H1 (cell line): ENCODE measurements at regions not wholly inside any gene's neighbourhood (a gene's known extent, or its start where the extent isn't known, plus 50 kb on each side); places are given as distances from the start of the nearest gene placed in this dataset.

ENCODE experiments used
- CTCF ChIA-PET: fragments of 300-600 bp; sonication (Branson Sonifier 250); formaldehyde crosslinking; loops from one replicate; lab custom pipeline; 2021; ENCODE audit not compliant: partially characterized antibody; lab: Charles Lee
- POLR2A ChIA-PET: fragments of 300-600 bp; sonication (Branson Sonifier 250); formaldehyde crosslinking; loops from one replicate; lab custom pipeline; 2021; ENCODE audit warnings: inconsistent platforms; ENCODE audit not compliant: partially characterized antibody; lab: Charles Lee
- DNase-seq, 2 experiments: peaks; one replicate each; pipeline versions ENCODE4 v3.0.0 to v3.0.0-alpha.2; 2010 to 2022; ENCODE audit warnings: low spot score in 2 of 2, low read depth in 1 of 2, mixed read lengths in 1 of 2
- FAIRE-seq: peaks from 2 replicates; lab custom pipeline; 2011; peaks lifted over from hg19 to GRCh38; lab: Jason Lieb, UNC
- H2AFZ ChIP-seq: 2 replicates; pipeline ENCODE4 v1.8.1; 2012; ENCODE audit warnings: low read length, inconsistent platforms
- H2AK5ac ChIP-seq: 2 replicates; pipeline ENCODE4 v1.6.1; 2013; ENCODE audit warnings: low read depth, low read length
- H2BK120ac ChIP-seq: replicated peaks from 2 replicates; pipeline ENCODE3; 2013; ENCODE audit warnings: low read depth, low read length, inconsistent platforms
- H2BK12ac ChIP-seq: 2 replicates; pipeline ENCODE4 v1.6.1; 2013; ENCODE audit warnings: low read depth, low read length
- H2BK15ac ChIP-seq: 2 replicates; pipeline ENCODE4 v1.6.1; 2013; ENCODE audit warnings: low read length
- H2BK20ac ChIP-seq: 2 replicates; pipeline ENCODE4 v1.6.1; 2013; ENCODE audit warnings: low read length
- H2BK5ac ChIP-seq: 2 replicates; pipeline ENCODE4 v1.6.1; 2013; ENCODE audit warnings: low read depth, low read length
- H3K14ac ChIP-seq: 2 replicates; pipeline ENCODE4 v1.6.1; 2013; ENCODE audit warnings: inconsistent platforms; ENCODE audit not compliant: insufficient read length
- H3K18ac ChIP-seq: 2 replicates; pipeline ENCODE4 v1.6.1; 2013; ENCODE audit warnings: low read length; ENCODE audit errors: extremely low read depth
- H3K23ac ChIP-seq: 2 replicates; pipeline ENCODE4 v1.6.1; 2013; ENCODE audit warnings: inconsistent platforms; ENCODE audit not compliant: insufficient read length
- H3K23me2 ChIP-seq: 2 replicates; pipeline ENCODE4 v1.6.1; 2013; ENCODE audit warnings: low read depth, low read length
- H3K27ac ChIP-seq: 2 replicates; pipeline ENCODE4 v1.6.1; 2011; ENCODE audit warnings: low read depth, low read length, inconsistent platforms
- H3K27me3 ChIP-seq, 4 experiments: replicated peaks in 1 of 4; 1 replicate in 1 of 4; 2 replicates in 3 of 4; pipeline versions ENCODE4 v1.6.1 to v1.8.1; 2011 to 2013; ENCODE audit warnings: low read length in 3 of 4, mild to moderate bottlenecking in 3 of 4, inconsistent platforms in 2 of 4, mixed read lengths in 2 of 4, moderate library complexity in 1 of 4; ENCODE audit not compliant: control insufficient read depth in 3 of 4, insufficient read depth in 3 of 4; ENCODE audit errors: extremely low read depth in 1 of 4
- H3K36me3 ChIP-seq, 4 experiments: 2 replicates each; pipeline versions ENCODE4 v1.6.1 to v1.8.1; 2011 to 2013; ENCODE audit warnings: mild to moderate bottlenecking in 4 of 4, low read length in 3 of 4, moderate library complexity in 2 of 4, control low read depth in 1 of 4, inconsistent platforms in 1 of 4; ENCODE audit not compliant: insufficient read depth in 4 of 4, control insufficient read depth in 2 of 4
- H3K4ac ChIP-seq: replicated peaks from 2 replicates; pipeline ENCODE3; 2013; ENCODE audit warnings: low read length, low read depth, mixed read lengths, inconsistent platforms; ENCODE audit not compliant: insufficient read length
- H3K4me1 ChIP-seq, 4 experiments: replicated peaks in 1 of 4; 1 replicate in 1 of 4; 2 replicates in 3 of 4; pipeline versions ENCODE4 v1.6.1 to v1.8.1; 2011 to 2013; ENCODE audit warnings: low read length in 3 of 4, inconsistent platforms in 2 of 4, mixed read lengths in 1 of 4; ENCODE audit not compliant: insufficient read depth in 4 of 4, control insufficient read depth in 3 of 4
- H3K4me2 ChIP-seq, 2 experiments: 2 replicates each; pipeline versions ENCODE4 v1.6.1 to v1.8.1; 2011 to 2013; ENCODE audit warnings: low read depth in 2 of 2, low read length in 2 of 2, control low read depth in 1 of 2, inconsistent platforms in 1 of 2, mild to moderate bottlenecking in 1 of 2; ENCODE audit not compliant: insufficient read depth in 1 of 2
- H3K4me3 ChIP-seq, 4 experiments: fragments of 200-600, 300-600 bp in 1 of 4; sonication (generic), shearing (Covaris generic), sonication (Bioruptor Twin) in 1 of 4; 2 replicates each; pipeline versions ENCODE4 v1.5.1 to v1.8.1; 2011 to 2016; ENCODE audit warnings: low read length in 4 of 4, low read depth in 3 of 4, control low read depth in 2 of 4, inconsistent platforms in 2 of 4, mild to moderate bottlenecking in 2 of 4, mixed read lengths in 1 of 4, moderate library complexity in 1 of 4; ENCODE audit not compliant: insufficient read depth in 2 of 4; ENCODE audit errors: extremely low read depth in 1 of 4
- H3K56ac ChIP-seq: replicated peaks from 2 replicates; pipeline ENCODE3; 2013; ENCODE audit warnings: low read depth, mild to moderate bottlenecking, mixed read lengths, low read length, inconsistent platforms; ENCODE audit not compliant: insufficient read length
- H3K79me1 ChIP-seq: 2 replicates; pipeline ENCODE4 v1.6.1; 2013; ENCODE audit warnings: low read depth, low read length, control low read depth
- H3K79me2 ChIP-seq, 2 experiments: 2 replicates each; pipeline versions ENCODE4 v1.6.1 to v1.8.1; 2012 to 2013; ENCODE audit warnings: low read length in 2 of 2, mild to moderate bottlenecking in 2 of 2, inconsistent platforms in 1 of 2; ENCODE audit not compliant: insufficient read depth in 2 of 2, control insufficient read depth in 1 of 2
- H3K9ac ChIP-seq, 4 experiments: replicated peaks in 1 of 4; 1 replicate in 1 of 4; 2 replicates in 3 of 4; pipeline versions ENCODE4 v1.6.1 to v1.8.1; 2011 to 2013; ENCODE audit warnings: low read depth in 3 of 4, low read length in 3 of 4, control low read depth in 2 of 4, mild to moderate bottlenecking in 2 of 4, moderate library complexity in 2 of 4, inconsistent platforms in 1 of 4; ENCODE audit errors: extremely low read depth in 1 of 4
- H3K9me3 ChIP-seq, 2 experiments: 2 replicates each; pipeline versions ENCODE4 v1.6.1 to v1.8.1; 2012 to 2013; ENCODE audit warnings: mild to moderate bottlenecking in 2 of 2, moderate library complexity in 2 of 2, control low read depth in 1 of 2, inconsistent platforms in 1 of 2, low read depth in 1 of 2, low read length in 1 of 2, mixed read lengths in 1 of 2; ENCODE audit not compliant: insufficient read depth in 2 of 2
- H4K20me1 ChIP-seq, 2 experiments: replicated peaks in 1 of 2; 2 replicates each; pipeline versions ENCODE3 to v1.8.1; 2011 to 2013; ENCODE audit warnings: inconsistent platforms in 2 of 2, low read length in 2 of 2, mild to moderate bottlenecking in 1 of 2; ENCODE audit not compliant: insufficient read depth in 2 of 2, control insufficient read depth in 1 of 2
- H4K5ac ChIP-seq: 2 replicates; pipeline ENCODE4 v1.6.1; 2013; ENCODE audit warnings: low read length, low read depth, mixed read lengths, inconsistent platforms; ENCODE audit not compliant: insufficient read length
- H4K8ac ChIP-seq: 2 replicates; pipeline ENCODE4 v1.8.0; 2013; ENCODE audit warnings: mild to moderate bottlenecking, moderate library complexity, low read length, inconsistent platforms; ENCODE audit not compliant: insufficient read depth; ENCODE audit errors: extremely low read depth
- H4K91ac ChIP-seq: replicated peaks from 2 replicates; pipeline ENCODE3; 2013; ENCODE audit warnings: low read length, mixed read lengths, inconsistent platforms; ENCODE audit not compliant: insufficient read length
- CBX8 ChIP-seq: fragments of 300-800, 300-1000 bp; sonication (generic); IDR thresholded peaks from 2 replicates; pipeline ENCODE4 v1.7.1; 2016; ENCODE audit warnings: low read depth, low read length, borderline replicate concordance
- EGR1 ChIP-seq: IDR thresholded peaks from 2 replicates; pipeline ENCODE4 v1.6.1; 2011; ENCODE audit warnings: low read depth, low read length, borderline replicate concordance
- GABPA ChIP-seq: IDR thresholded peaks from 2 replicates; pipeline ENCODE4 v1.6.1; 2011; ENCODE audit warnings: mild to moderate bottlenecking, low read length, moderate library complexity, borderline replicate concordance; ENCODE audit not compliant: insufficient read depth
- HDAC6 ChIP-seq: IDR thresholded peaks from one replicate; pipeline ENCODE4 v1.7.1; 2012; ENCODE audit warnings: low read depth, mild to moderate bottlenecking, inconsistent platforms, low read length, moderate library complexity
- JUND ChIP-seq: IDR thresholded peaks from 2 replicates; pipeline ENCODE4 v1.6.1; 2011; ENCODE audit warnings: mild to moderate bottlenecking, improper control_type of control experiment, low read length
- KDM1A ChIP-seq: fragments of 200-600, 300-600 bp; sonication (generic); IDR thresholded peaks from 2 replicates; pipeline ENCODE4 v1.7.1; 2016; ENCODE audit warnings: mild to moderate bottlenecking, low read length, borderline replicate concordance
- KDM4A ChIP-seq: IDR thresholded peaks from one replicate; pipeline ENCODE4 v1.7.1; 2012; ENCODE audit warnings: low read depth, mild to moderate bottlenecking, moderate library complexity, low read length, inconsistent platforms; ENCODE audit not compliant: severe bottlenecking
- PHF8 ChIP-seq: fragments of 200-600 bp; sonication (generic); conservative IDR thresholded peaks from 2 replicates; pipeline ENCODE4 v1.7.1; 2012; ENCODE audit warnings: low read depth, mild to moderate bottlenecking, inconsistent platforms, low read length, moderate library complexity
- SAP30 ChIP-seq: fragments of 300-600 bp; sonication (generic); IDR thresholded peaks from 2 replicates; pipeline ENCODE4 v1.7.1; 2012; ENCODE audit warnings: low read length, moderate library complexity, mild to moderate bottlenecking, inconsistent platforms; ENCODE audit not compliant: insufficient read depth, insufficient replicate concordance
- SIRT6 ChIP-seq: IDR thresholded peaks from one replicate; pipeline ENCODE4 v1.7.1; 2012; ENCODE audit warnings: low read length, inconsistent platforms
- SRF ChIP-seq: IDR thresholded peaks from 2 replicates; pipeline ENCODE4 v1.6.1; 2011; ENCODE audit warnings: mild to moderate bottlenecking, low read depth, low read length, moderate library complexity
- TAF1 ChIP-seq: IDR thresholded peaks from 2 replicates; pipeline ENCODE4 v1.6.1; 2011; ENCODE audit warnings: mild to moderate bottlenecking, low read depth, low read length
- YY1 ChIP-seq: IDR thresholded peaks from 2 replicates; pipeline ENCODE4 v1.6.1; 2011; ENCODE audit warnings: low read depth, mild to moderate bottlenecking, low read length
- WGBS, 2 experiments: shearing (Covaris generic) in 1 of 2; methylation state at CpG; one replicate each; pipeline versions ENCODE4 v1.1.6 to v1.1.7; 2013 to 2015; ENCODE audit warnings: low lambda C conversion rate in 2 of 2, mixed read lengths in 2 of 2, inconsistent platforms in 1 of 2, low coverage in 1 of 2, missing lambda C conversion rate in 1 of 2; ENCODE audit not compliant: insufficient replicate concordance in 2 of 2, insufficient coverage in 1 of 2, insufficient read length in 1 of 2; ENCODE audit errors: extremely low coverage in 1 of 2, missing lambda C conversion rate in 1 of 2; 5-methylcytosine and 5-hydroxymethylcytosine counted together
- TF ChIP-seq, protein P1 (sequence below): IDR thresholded peaks from 2 replicates; pipeline ENCODE4 v1.6.1; 2012; ENCODE audit warnings: inconsistent platforms

DNA sequence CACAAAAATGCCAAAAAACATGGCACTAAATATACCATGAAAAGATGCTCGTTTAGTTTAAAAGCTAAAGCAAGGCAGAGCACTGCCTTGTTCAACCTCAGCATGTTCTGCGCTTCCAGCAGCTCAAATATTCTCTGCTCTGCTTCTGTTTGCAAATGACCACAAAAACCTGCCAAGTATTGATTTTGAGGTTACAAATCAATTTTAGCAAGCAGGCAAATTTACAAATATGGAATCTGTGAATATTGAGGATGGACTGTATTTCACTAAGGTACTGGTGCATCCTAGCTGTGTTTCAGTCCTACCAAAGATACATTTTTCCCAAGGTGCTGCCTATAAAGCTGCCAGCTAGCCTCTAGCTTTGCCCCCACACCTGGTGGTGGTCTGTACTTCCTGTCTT lies 449.9 kb downstream of the PREX1 start:
- no peak overlapping the region for H2AFZ ChIP-seq
- peaks cover 5 to 17% (median 11%) of the 10 kb centered on the region in 4 experiments for H3K4me1 ChIP-seq
- no peak overlapping the region for H2BK120ac ChIP-seq
- H3K18ac ChIP-seq, result no peak overlapping the region
- DNase-seq (no peak), FAIRE-seq (no peak)
- no peak overlapping the region for H4K8ac ChIP-seq
- H2BK20ac ChIP-seq, result no peak overlapping the region
- H4K91ac ChIP-seq, result no peak overlapping the region
- no peak overlapping the region for H2AK5ac ChIP-seq
- no peak overlapping the region for H3K4me2 ChIP-seq
- H2BK12ac ChIP-seq, result no peak overlapping the region
- H3K27ac ChIP-seq, result no peak overlapping the region
- H2BK15ac ChIP-seq, result no peak overlapping the region
- H3K14ac ChIP-seq, result no peak overlapping the region
- H3K27me3 ChIP-seq, result no peaks in the 10 kb centered on the region; a peak in 2 of 7 replicates
- H3K36me3 ChIP-seq, result no peaks in the 10 kb centered on the region
- no peaks in the 10 kb centered on the region for H3K79me2 ChIP-seq
- H2BK5ac ChIP-seq, result no peak overlapping the region
- no peaks in the 10 kb centered on the region for H3K9me3 ChIP-seq
- no peaks in the 10 kb centered on the region for H3K79me1 ChIP-seq
- WGBS, 2 experiments, result 87% methylated on average over 2 of the region's 2 CpGs; no CpG with 5 or more reads in 1 of the 2 experiments
- ChIA-PET POLR2A (no interaction called here), CTCF (interaction anchor here (0.8 to 3.5 kb wide), 4 partner anchors 27 to 885 kb away, joined by 3 to 14 read pairs (median 4); no protein-coding TSS in a partner anchor)
- H3K4me3 ChIP-seq, result no peak overlapping the region
- no peak overlapping the region for H3K23ac ChIP-seq
- H3K4ac ChIP-seq, result no peak overlapping the region
- H3K9ac ChIP-seq, result no peak overlapping the region
- no peaks in the 10 kb centered on the region for H3K23me2 ChIP-seq
- no peak overlapping the region for H3K56ac ChIP-seq
- H4K5ac ChIP-seq, result no peak overlapping the region
- H4K20me1 ChIP-seq, result no peaks in the 10 kb centered on the region
- TF ChIP-seq TAF1, result no peak
- no peak for TF ChIP-seq YY1
- TF ChIP-seq KDM1A, result no peak
- no peak for TF ChIP-seq EGR1
- no peak for TF ChIP-seq HDAC6
- TF ChIP-seq CBX8, result no peak
- TF ChIP-seq SRF, result no peak
- TF ChIP-seq, protein P1, sequence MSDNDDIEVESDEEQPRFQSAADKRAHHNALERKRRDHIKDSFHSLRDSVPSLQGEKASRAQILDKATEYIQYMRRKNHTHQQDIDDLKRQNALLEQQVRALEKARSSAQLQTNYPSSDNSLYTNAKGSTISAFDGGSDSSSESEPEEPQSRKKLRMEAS, result no peak
- no peak for TF ChIP-seq SIRT6
- no peak for TF ChIP-seq SAP30
- no peak for TF ChIP-seq GABPA
- TF ChIP-seq PHF8, result no peak
- no peak for TF ChIP-seq KDM4A
- TF ChIP-seq JUND, result no peak
